ENCODE measurements at regions not wholly inside any gene's neighbourhood (a gene's known extent, or its start where the extent isn't known, plus 50 kb on each side); places are given as distances from the start of the nearest gene placed in this dataset.
A peak's percentile ranks its signal among the peaks of the same experiment; 100 is the strongest.

GRCh38 chr3:30285188-30286006 is 321.0 kb upstream of the TGFBR2 start:
- Mint-ChIP-seq H3K4me1 (ENCODE audit: low read depth) (peaks cover 27% of the 10 kb centered on the region), H3K27ac (no peak overlapping the region), H3K27me3 (no peaks in the 10 kb centered on the region), H3K36me3 (ENCODE audit: low read depth) (no peaks in the 10 kb centered on the region), H3K4me3 (no peak overlapping the region), H3K9me3 (no peaks in the 10 kb centered on the region)
- intact Hi-C loops (cut with micrococcal nuclease) = no loop called here

- peaks cover 27% of the 10 kb centered on the region for H3K4me1 Mint-ChIP-seq (ENCODE audit: low read depth)
Observed at GRCh38 chr3:30286007-30286669, 320.3 kb upstream of the TGFBR2 start.

GRCh38 chr3:30286811-30287210 is 319.6 kb upstream of the TGFBR2 start:
- H3K9me3 Mint-ChIP-seq = no peaks in the 10 kb centered on the region
- intact Hi-C loops (cut with micrococcal nuclease) = no loop called here
- H3K27me3 Mint-ChIP-seq = no peaks in the 10 kb centered on the region
- H3K4me1 Mint-ChIP-seq (ENCODE audit: low read depth) = peaks cover 27% of the 10 kb centered on the region
- no peak overlapping the region for H3K27ac Mint-ChIP-seq
- H3K36me3 Mint-ChIP-seq (ENCODE audit: low read depth) = no peaks in the 10 kb centered on the region
- no peak overlapping the region for H3K4me3 Mint-ChIP-seq

More at GRCh38 chr3:30286007-30286669, 320.3 kb upstream of the TGFBR2 start:
- H3K9me3 Mint-ChIP-seq = no peaks in the 10 kb centered on the region
- H3K36me3 Mint-ChIP-seq (ENCODE audit: low read depth) = no peaks in the 10 kb centered on the region
- intact Hi-C loops (cut with micrococcal nuclease) = no loop called here
- no peak overlapping the region for H3K27ac Mint-ChIP-seq
- no peak overlapping the region for H3K4me3 Mint-ChIP-seq
- no peaks in the 10 kb centered on the region for H3K27me3 Mint-ChIP-seq

- H3K27me3 Mint-ChIP-seq = no peaks in the 10 kb centered on the region
- H3K4me3 Mint-ChIP-seq = no peak overlapping the region
- no peaks in the 10 kb centered on the region for H3K36me3 Mint-ChIP-seq (ENCODE audit: low read depth)
- peak overlapping the region; percentile 3 for H3K27ac Mint-ChIP-seq
- H3K4me1 Mint-ChIP-seq (ENCODE audit: low read depth) = peaks cover 37% of the 10 kb centered on the region
- intact Hi-C loops (cut with micrococcal nuclease) = no loop called here
- H3K9me3 Mint-ChIP-seq = no peaks in the 10 kb centered on the region
Observed at GRCh38 chr3:30288830-30289229, 317.6 kb upstream of the TGFBR2 start.

DNA sequence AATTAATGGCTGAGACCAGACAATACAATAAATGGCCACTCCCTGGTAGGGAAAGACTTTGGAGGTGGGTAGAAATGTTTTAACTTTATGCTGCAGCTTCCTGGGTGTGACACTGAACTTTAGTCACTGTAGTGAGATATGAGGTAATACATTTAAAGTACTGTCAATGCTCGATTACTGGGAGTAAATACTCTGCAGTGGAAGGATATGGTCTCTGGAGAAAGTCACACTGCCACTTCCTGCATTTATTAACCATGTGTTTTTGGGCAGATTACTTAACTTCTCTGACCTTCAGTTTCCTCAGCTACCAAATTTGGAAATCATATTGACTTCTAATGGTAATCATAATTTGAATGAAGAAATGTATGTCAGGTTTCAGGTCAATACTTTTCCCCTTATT is 317.1 kb upstream of the TGFBR2 start:
- Mint-ChIP-seq H3K27me3 (no peaks in the 10 kb centered on the region), H3K4me3 (no peak overlapping the region), H3K4me1 (ENCODE audit: low read depth) (peaks cover 42% of the 10 kb centered on the region), H3K27ac (no peak overlapping the region), H3K9me3 (no peaks in the 10 kb centered on the region), H3K36me3 (ENCODE audit: low read depth) (no peaks in the 10 kb centered on the region)
- intact Hi-C loops (cut with micrococcal nuclease) = no loop called here

DNA sequence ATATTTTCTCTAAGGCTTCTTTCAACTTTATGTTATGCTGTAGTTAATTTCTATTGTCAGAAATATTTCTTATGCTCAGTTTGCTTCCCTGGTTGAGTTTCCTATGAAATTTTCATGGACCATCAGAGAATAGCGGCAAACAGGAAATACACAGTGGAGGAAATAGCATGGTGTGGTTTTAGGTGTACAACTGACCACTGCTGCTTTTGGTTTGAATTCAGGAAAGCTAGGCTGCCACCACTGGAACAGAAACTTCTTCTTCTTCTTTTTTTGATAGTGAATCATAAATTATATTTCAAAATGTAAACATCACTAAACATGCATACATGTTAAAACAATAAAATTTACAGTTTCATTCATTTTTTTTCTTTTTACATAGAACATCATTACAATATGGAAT is 316.6 kb upstream of the TGFBR2 start:
- Mint-ChIP-seq H3K27ac (no peak overlapping the region), H3K9me3 (no peaks in the 10 kb centered on the region), H3K4me1 (ENCODE audit: low read depth) (peaks cover 44% of the 10 kb centered on the region), H3K4me3 (no peak overlapping the region), H3K27me3 (no peaks in the 10 kb centered on the region), H3K36me3 (ENCODE audit: low read depth) (no peaks in the 10 kb centered on the region)
- intact Hi-C loops (cut with micrococcal nuclease) = no loop called here

DNA sequence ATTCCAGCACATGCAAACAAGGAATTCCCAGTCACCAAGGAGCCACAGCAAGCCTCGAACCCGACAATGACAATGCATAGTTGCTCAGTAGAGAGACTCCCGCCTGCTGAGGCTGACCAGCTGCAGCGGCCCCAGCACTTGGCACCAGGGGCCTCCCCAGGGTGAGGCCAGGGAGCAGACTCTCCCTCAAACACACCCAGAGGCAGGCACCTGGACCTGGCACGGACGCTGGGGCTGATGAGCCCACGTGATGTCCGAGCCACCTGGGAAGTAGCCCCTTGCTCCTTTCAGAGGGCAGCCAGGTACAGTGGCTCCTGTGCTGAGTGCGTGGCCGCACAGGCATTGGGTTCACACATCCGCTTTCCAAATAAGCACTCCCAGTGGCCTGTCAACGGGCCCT is 315.9 kb upstream of the TGFBR2 start:
- Mint-ChIP-seq H3K4me1 (ENCODE audit: low read depth) (peaks cover 44% of the 10 kb centered on the region), H3K9me3 (no peaks in the 10 kb centered on the region), H3K4me3 (no peak overlapping the region)

DNA sequence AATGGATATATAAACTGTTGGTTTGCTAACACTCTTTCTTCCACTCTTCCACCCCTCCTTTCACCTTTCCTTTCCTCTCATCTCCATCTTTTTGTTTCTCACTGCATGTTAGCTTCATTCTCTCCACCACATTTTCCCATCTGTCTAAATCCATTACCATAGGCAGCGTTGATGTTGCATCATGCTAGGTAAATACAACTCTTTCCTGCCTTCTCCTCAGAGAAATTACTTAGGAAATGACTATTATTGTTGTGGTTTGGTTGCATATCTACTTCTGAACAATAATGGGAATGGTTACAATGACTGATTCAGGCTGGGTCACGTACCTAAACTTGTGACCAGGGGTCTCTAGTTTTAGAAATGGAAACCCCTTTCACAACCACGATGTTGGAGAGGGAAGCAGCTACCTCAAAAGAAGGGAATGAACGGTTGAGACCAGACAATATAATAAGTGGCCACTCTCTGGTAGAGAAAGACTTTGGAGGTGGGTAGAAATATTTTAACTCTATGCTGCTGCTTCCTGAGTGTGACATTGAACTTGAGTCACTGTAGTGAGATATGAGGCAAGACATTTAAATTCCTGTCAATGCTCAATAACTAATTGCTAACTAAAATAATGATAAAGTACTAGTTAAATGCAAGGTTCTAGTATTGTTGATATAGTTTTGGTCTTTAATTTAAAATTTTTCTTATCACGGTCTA is 314.1 kb upstream of the TGFBR2 start:
- no peak overlapping the region for H3K27ac Mint-ChIP-seq
- no peaks in the 10 kb centered on the region for H3K36me3 Mint-ChIP-seq (ENCODE audit: low read depth)
- H3K9me3 Mint-ChIP-seq = no peaks in the 10 kb centered on the region
- H3K4me3 Mint-ChIP-seq = no peak overlapping the region
- peaks cover 34% of the 10 kb centered on the region for H3K4me1 Mint-ChIP-seq (ENCODE audit: low read depth)
- H3K27me3 Mint-ChIP-seq = no peaks in the 10 kb centered on the region
- intact Hi-C loops (cut with micrococcal nuclease) = no loop called here

More for the DNA sequence above, 315.9 kb upstream of the TGFBR2 start:
- no peaks in the 10 kb centered on the region for H3K27me3 Mint-ChIP-seq
- intact Hi-C loops (cut with micrococcal nuclease) = no loop called here
- no peaks in the 10 kb centered on the region for H3K36me3 Mint-ChIP-seq (ENCODE audit: low read depth)
- H3K27ac Mint-ChIP-seq = no peak overlapping the region

GRCh38 chr3:30293621-30294240 is 312.7 kb upstream of the TGFBR2 start:
- intact Hi-C loops (cut with micrococcal nuclease) = no loop called here
- H3K27ac Mint-ChIP-seq = no peak overlapping the region
- H3K4me1 Mint-ChIP-seq (ENCODE audit: low read depth) = peaks cover 28% of the 10 kb centered on the region
- no peaks in the 10 kb centered on the region for H3K9me3 Mint-ChIP-seq
- no peaks in the 10 kb centered on the region for H3K36me3 Mint-ChIP-seq (ENCODE audit: low read depth)
- no peaks in the 10 kb centered on the region for H3K27me3 Mint-ChIP-seq
- no peak overlapping the region for H3K4me3 Mint-ChIP-seq

DNA sequence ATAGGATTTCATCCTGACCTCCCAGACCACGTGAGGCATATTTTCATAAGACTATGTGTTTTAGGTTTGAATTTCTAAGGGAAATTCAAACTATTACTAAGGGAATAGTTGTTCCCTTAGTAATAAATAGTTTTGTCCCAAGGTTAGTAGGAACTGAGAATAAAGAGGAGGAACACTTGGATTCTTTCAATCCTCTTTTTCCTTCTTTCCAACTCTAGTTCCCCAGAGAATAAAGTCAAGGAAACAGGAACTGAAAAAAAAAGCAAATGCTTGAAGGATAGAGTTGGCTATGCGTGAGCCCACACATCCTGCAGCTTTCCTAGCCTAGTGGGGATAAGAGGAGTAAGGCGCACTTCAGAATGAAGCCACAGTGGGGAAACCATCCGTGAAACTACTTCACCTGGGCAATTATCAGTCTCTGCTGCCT is 312.1 kb upstream of the TGFBR2 start:
- H3K27me3 Mint-ChIP-seq = no peaks in the 10 kb centered on the region
- H3K9me3 Mint-ChIP-seq = no peaks in the 10 kb centered on the region
- H3K4me1 Mint-ChIP-seq (ENCODE audit: low read depth) = peaks cover 24% of the 10 kb centered on the region
- intact Hi-C loops (cut with micrococcal nuclease) = no loop called here
- no peak overlapping the region for H3K4me3 Mint-ChIP-seq
- H3K27ac Mint-ChIP-seq = no peak overlapping the region
- H3K36me3 Mint-ChIP-seq (ENCODE audit: low read depth) = no peaks in the 10 kb centered on the region

- Mint-ChIP-seq H3K27ac (no peak overlapping the region), H3K27me3 (no peaks in the 10 kb centered on the region), H3K4me3 (no peak overlapping the region), H3K9me3 (no peaks in the 10 kb centered on the region), H3K4me1 (ENCODE audit: low read depth) (peaks cover 14% of the 10 kb centered on the region), H3K36me3 (ENCODE audit: low read depth) (no peaks in the 10 kb centered on the region)
- intact Hi-C loops (cut with micrococcal nuclease) = no loop called here
Observed at GRCh38 chr3:30297112-30297511, 309.3 kb upstream of the TGFBR2 start.

- H3K27ac Mint-ChIP-seq = no peak overlapping the region
- H3K27me3 Mint-ChIP-seq = no peaks in the 10 kb centered on the region
- intact Hi-C loops (cut with micrococcal nuclease) = no loop called here
- no peaks in the 10 kb centered on the region for H3K36me3 Mint-ChIP-seq (ENCODE audit: low read depth)
- H3K9me3 Mint-ChIP-seq = peaks cover 9% of the 10 kb centered on the region
- H3K4me3 Mint-ChIP-seq = no peak overlapping the region
- no peaks in the 10 kb centered on the region for H3K4me1 Mint-ChIP-seq (ENCODE audit: low read depth)
Observed at GRCh38 chr3:30299674-30300385, 306.6 kb upstream of the TGFBR2 start.

DNA sequence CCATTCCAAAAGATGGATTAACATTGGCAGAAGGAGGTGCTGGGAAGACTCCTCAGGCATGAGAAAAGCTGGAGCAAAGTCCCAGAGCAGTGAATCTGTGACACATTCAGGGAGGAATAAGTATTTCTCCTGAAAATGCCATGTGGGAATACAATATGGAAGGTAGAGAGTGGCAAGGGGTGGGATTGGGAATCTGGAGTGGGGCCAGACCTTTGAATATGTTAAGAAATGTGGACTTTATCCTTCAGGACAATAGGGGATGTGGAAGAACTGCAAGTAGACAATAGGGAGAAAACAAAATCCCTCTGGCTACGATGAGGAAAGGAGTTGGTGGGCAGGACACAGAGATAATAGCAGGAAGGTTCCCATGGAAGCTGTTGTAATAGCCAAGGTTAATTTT is 305.6 kb upstream of the TGFBR2 start:
- no peak overlapping the region for H3K4me3 Mint-ChIP-seq
- no peak overlapping the region for H3K27ac Mint-ChIP-seq
- H3K36me3 Mint-ChIP-seq (ENCODE audit: low read depth) = no peaks in the 10 kb centered on the region
- H3K4me1 Mint-ChIP-seq (ENCODE audit: low read depth) = no peaks in the 10 kb centered on the region
- intact Hi-C loops (cut with micrococcal nuclease) = no loop called here
- peaks cover 10% of the 10 kb centered on the region for H3K9me3 Mint-ChIP-seq
- H3K27me3 Mint-ChIP-seq = no peaks in the 10 kb centered on the region

Data from dendritic cell treated with granulocyte-macrophage colony-stimulating factor and Interleukin-4, amounts not matched to agents 40 ng/mL and 50 ng/mL, for 4 days (primary cell).